HUDEP-2 (cell line): ENCODE measurements at regions not wholly inside any gene's neighbourhood (a gene's known extent, or its start where the extent isn't known, plus 50 kb on each side); places are given as distances from the start of the nearest gene placed in this dataset.

ENCODE experiments used
- DNase-seq, 76 experiments: peaks; one replicate each; lab custom pipeline; 2025; ENCODE audit not compliant: unreplicated experiment in 76 of 76; lab: John Stamatoyannopoulos, UW

GRCh38 chr17:77375108-77375916 is 234.5 kb downstream of the SEC14L1 start:
- DNase-seq, result no peak

GRCh38 chr17:77375917-77376651 is 235.3 kb downstream of the SEC14L1 start:
- DNase-seq, result no peak

GRCh38 chr17:77376795-77377709 is 236.3 kb downstream of the SEC14L1 start:
- no peak for DNase-seq

GRCh38 chr17:77377710-77378235 is 237.0 kb downstream of the SEC14L1 start:
- DNase-seq, result no peak

GRCh38 chr17:77378318-77379064 is 237.7 kb downstream of the SEC14L1 start:
- no peak for DNase-seq

- no peak for DNase-seq
Observed at GRCh38 chr17:77379065-77379428, 238.3 kb downstream of the SEC14L1 start.

GRCh38 chr17:77379832-77380231 is 239.1 kb downstream of the SEC14L1 start:
- DNase-seq, result no peak

GRCh38 chr17:77380395-77381184 is 239.8 kb downstream of the SEC14L1 start:
- DNase-seq, result no peak

GRCh38 chr17:77381185-77381700 is 240.5 kb downstream of the SEC14L1 start:
- DNase-seq, result no peak

- DNase-seq, result no peak
Observed at GRCh38 chr17:77381731-77382130, 241.0 kb downstream of the SEC14L1 start.

GRCh38 chr17:77382356-77382911 is 241.7 kb downstream of the SEC14L1 start:
- DNase-seq, result no peak

GRCh38 chr17:77382966-77383612 is 242.3 kb downstream of the SEC14L1 start:
- no peak for DNase-seq

- no peak for DNase-seq
Observed at GRCh38 chr17:77383613-77384608, 243.1 kb downstream of the SEC14L1 start.

GRCh38 chr17:77385750-77386501 is 245.2 kb downstream of the SEC14L1 start:
- DNase-seq, result peak in 29 of 76 experiments; percentile 6 to 67 (median 29)

- DNase-seq, result no peak
Observed at GRCh38 chr17:77386502-77387192, 245.9 kb downstream of the SEC14L1 start.

- DNase-seq, result no peak
Observed at GRCh38 chr17:77387891-77388290, 247.1 kb downstream of the SEC14L1 start.
